ENCODE measurements at regions not wholly inside any gene's neighbourhood (a gene's known extent, or its start where the extent isn't known, plus 50 kb on each side); places are given as distances from the start of the nearest gene placed in this dataset.

DNA sequence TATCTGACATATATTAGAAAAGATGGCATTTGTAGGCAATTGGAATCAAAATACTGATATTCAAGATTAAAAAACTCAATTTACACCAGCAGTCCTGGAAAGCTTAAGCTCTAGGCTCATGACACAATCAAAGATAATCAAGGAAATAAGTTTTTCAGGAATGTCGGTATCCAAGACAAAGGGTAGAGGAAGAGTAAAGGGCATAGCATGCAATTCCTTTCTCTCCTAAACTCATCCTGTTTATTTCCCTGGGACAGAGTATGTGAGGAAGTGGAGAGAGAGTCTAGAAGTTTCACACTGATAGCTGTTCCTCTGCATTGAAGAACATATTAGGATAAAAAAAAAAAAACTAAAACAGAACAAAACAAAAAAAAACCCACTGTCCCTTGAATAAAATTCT lies 2452.1 kb downstream of the PCDH9 start:
- H3K36me3 Mint-ChIP-seq = no peaks in the 10 kb centered on the region
- ATAC-seq (ENCODE audit: low read depth) = no peak
- no peaks in the 10 kb centered on the region for H3K27me3 Mint-ChIP-seq
- no peak overlapping the region for H3K4me3 Mint-ChIP-seq
- peaks cover 6% of the 10 kb centered on the region for H3K9me3 Mint-ChIP-seq
- no peak for DNase-seq (ENCODE audit: low spot score in 2 of 2)
- no peak overlapping the region for H3K27ac Mint-ChIP-seq
- H3K4me1 Mint-ChIP-seq = no peaks in the 10 kb centered on the region

DNA sequence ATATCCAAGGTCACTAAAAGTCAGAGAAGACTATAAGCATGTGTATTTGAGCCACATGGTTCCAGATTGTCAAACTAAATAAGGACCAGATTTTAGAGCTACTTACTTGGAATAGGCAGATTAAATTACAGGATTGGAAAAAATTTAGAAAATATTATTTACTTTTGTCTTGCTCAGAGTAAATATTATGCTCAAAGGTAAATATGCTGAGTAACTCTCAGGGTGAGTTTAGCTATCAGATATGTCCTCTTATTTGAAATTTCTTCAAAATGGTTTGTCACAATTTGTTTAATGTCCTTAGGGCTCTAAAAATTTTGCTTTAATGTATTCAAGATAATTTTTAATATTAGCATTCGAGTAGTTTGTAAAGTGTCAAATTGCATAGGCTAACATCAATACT lies 2455.2 kb downstream of the PCDH9 start:
- DNase-seq (ENCODE audit: low spot score in 2 of 2) (no peak), ATAC-seq (ENCODE audit: low read depth) (no peak)
- H3K36me3 Mint-ChIP-seq = no peaks in the 10 kb centered on the region
- H3K27ac Mint-ChIP-seq = no peak overlapping the region
- H3K4me3 Mint-ChIP-seq = no peak overlapping the region
- H3K27me3 Mint-ChIP-seq = no peaks in the 10 kb centered on the region
- H3K4me1 Mint-ChIP-seq = no peaks in the 10 kb centered on the region
- peaks cover 6% of the 10 kb centered on the region for H3K9me3 Mint-ChIP-seq

DNA sequence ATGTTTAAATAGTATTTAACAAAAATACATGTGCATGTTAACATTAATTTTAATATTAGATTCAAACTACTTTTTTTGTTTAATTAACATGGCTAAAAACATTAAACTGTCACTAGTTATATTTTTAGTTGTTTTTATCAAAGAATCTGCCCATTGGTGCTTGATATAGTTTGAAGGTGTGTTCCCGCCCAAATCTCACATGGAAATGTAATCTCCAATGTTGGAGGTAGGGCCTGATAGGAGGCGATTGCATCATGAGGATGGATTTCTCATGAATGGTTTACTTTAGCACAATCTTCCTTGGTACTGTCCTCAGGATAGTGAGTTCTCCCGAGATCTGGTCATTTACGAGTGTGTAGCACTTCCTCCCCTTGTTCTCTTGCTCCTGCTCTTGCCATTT lies 2459.4 kb downstream of the PCDH9 start:
- peaks cover 10% of the 10 kb centered on the region for H3K9me3 Mint-ChIP-seq
- H3K27ac Mint-ChIP-seq = no peak overlapping the region
- no peaks in the 10 kb centered on the region for H3K36me3 Mint-ChIP-seq
- H3K4me3 Mint-ChIP-seq = no peak overlapping the region
- H3K27me3 Mint-ChIP-seq = no peaks in the 10 kb centered on the region
- no peak for ATAC-seq (ENCODE audit: low read depth)
- no peaks in the 10 kb centered on the region for H3K4me1 Mint-ChIP-seq
- DNase-seq (ENCODE audit: low spot score in 2 of 2) = no peak

DNA sequence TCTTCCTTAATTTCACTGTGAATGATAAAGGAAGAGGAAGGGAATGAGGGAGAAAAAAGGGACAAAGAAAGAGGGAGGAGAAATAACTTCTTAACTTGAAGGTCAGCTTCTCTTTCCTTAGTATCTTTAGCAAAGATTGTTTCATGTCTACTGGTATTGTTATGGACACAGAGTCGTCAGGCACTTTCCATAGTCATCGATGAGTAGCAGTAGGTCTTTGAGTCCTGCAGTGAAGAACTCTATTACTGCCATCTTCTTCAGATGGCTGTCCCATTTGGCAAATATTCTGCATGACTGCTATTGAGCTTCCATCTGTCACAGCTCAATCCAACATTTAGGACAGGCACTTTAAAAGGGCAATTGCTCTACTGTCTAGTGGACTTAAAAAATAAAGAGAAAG lies 2463.1 kb downstream of the PCDH9 start:
- H3K4me3 Mint-ChIP-seq = no peak overlapping the region
- H3K4me1 Mint-ChIP-seq = no peaks in the 10 kb centered on the region
- no peaks in the 10 kb centered on the region for H3K36me3 Mint-ChIP-seq
- H3K9me3 Mint-ChIP-seq = peaks cover 11% of the 10 kb centered on the region
- no peaks in the 10 kb centered on the region for H3K27me3 Mint-ChIP-seq
- ATAC-seq (ENCODE audit: low read depth) = no peak
- H3K27ac Mint-ChIP-seq = no peak overlapping the region
- no peak for DNase-seq (ENCODE audit: low spot score in 2 of 2)

DNA sequence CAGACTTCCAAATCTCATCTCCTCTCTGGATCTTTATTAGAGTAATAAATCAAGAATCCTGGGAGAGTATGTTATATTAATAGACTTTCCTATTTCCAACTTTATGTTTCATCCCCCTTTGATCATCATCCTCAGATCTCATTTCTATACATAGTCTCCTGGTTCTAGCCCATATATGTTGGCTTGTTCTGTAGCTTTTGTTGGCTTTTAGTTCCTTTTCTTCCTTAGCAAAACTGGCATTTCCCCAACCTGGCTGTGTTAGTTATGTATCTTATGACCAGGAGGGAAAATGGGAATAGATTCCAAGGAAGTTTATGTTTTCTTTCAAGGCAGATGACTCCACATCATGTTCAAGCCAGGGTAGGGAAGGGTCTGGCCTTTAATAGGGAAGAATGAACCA lies 2464.5 kb downstream of the PCDH9 start:
- no peak overlapping the region for H3K4me3 Mint-ChIP-seq
- no peaks in the 10 kb centered on the region for H3K4me1 Mint-ChIP-seq
- ATAC-seq (ENCODE audit: low read depth) (no peak), DNase-seq (ENCODE audit: low spot score in 2 of 2) (no peak)
- H3K36me3 Mint-ChIP-seq = no peaks in the 10 kb centered on the region
- H3K27ac Mint-ChIP-seq = no peak overlapping the region
- peaks cover 11% of the 10 kb centered on the region for H3K9me3 Mint-ChIP-seq
- no peaks in the 10 kb centered on the region for H3K27me3 Mint-ChIP-seq

DNA sequence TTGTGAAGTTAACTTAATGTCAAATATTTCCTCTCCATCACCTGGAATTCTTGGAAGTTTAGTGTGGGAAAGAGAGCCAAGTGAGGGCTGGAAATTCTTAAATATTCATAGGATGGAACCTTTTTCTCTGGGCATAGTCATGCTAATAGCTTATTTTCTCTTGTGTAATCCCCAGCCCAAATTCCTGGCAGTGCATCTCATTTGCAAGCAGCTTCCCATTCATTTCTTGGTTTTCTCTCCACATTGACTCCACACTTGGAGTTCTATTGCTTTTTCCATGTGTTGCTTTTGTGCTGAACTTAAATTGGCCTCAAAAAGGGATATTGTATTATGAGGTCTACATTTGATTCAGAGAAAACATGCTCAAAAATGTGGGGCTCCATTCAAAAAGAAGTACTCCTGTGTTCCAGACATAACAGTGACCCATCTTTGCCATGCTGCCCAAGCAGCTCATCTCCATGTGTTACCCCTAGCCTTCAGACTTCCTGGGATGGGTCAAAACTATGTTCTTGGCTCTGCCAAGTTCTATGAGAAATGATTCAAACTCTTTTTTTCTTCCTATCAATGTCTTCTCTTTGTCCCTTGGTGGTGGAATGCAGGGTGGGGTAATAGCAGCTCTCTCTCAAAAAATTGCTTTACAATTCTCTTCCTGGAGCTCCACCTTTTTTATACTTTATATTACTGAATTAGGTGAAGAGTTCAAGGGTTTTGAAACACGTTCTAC lies 2471.5 kb downstream of the PCDH9 start:
- Mint-ChIP-seq H3K36me3 (no peaks in the 10 kb centered on the region), H3K4me3 (no peak overlapping the region), H3K4me1 (no peaks in the 10 kb centered on the region), H3K27me3 (no peaks in the 10 kb centered on the region), H3K27ac (no peak overlapping the region), H3K9me3 (peaks cover 7% of the 10 kb centered on the region)
- DNase-seq (ENCODE audit: low spot score in 2 of 2) (no peak), ATAC-seq (ENCODE audit: low read depth) (no peak)

DNA sequence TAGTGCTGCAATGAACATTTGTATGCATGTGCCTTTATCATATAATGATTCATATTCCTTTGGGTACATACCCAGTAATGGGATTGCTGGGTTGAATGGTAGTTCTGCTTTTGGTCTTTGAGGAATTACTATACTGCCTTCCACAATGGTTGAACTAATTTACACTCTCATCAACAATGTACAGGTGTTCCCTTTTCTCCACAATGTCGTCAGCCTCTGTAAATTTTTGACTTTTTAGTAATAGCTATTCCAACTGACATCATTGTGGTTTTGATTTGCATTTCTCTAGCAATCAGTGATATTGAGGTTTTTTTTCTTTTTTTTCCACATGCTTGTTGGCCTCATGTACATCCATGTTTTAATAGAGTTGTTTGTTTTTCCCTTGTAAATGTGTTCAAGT lies 2473.5 kb downstream of the PCDH9 start:
- Mint-ChIP-seq H3K36me3 (no peaks in the 10 kb centered on the region), H3K9me3 (peaks cover 5% of the 10 kb centered on the region), H3K4me3 (no peak overlapping the region), H3K4me1 (no peaks in the 10 kb centered on the region), H3K27me3 (no peaks in the 10 kb centered on the region), H3K27ac (no peak overlapping the region)
- ATAC-seq (ENCODE audit: low read depth) = no peak
- no peak for DNase-seq (ENCODE audit: low spot score in 2 of 2)

DNA sequence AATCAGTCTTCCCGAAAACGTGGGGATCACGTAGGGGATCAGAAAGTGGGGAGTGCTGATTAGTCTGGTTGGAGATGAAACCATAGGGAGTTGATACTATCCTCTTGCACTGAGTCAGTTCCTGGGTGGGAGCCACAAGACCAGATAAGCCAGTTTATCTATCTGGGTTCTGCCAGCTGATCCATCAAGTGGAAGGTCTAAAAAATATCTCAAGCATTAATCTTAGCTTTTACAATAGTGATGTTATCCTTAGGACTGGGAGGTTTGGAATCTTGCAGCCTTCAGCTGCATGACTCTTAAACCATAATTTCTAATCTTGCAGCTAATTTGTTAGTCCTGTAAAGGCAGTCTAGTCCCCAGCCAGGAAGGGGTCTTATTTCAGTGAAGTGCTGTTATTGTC lies 2474.2 kb downstream of the PCDH9 start:
- H3K4me1 Mint-ChIP-seq = no peaks in the 10 kb centered on the region
- ATAC-seq (ENCODE audit: low read depth) = no peak
- H3K4me3 Mint-ChIP-seq = no peak overlapping the region
- peaks cover 5% of the 10 kb centered on the region for H3K9me3 Mint-ChIP-seq
- H3K36me3 Mint-ChIP-seq = no peaks in the 10 kb centered on the region
- H3K27me3 Mint-ChIP-seq = no peaks in the 10 kb centered on the region
- no peak for DNase-seq (ENCODE audit: low spot score in 2 of 2)
- no peak overlapping the region for H3K27ac Mint-ChIP-seq

DNA sequence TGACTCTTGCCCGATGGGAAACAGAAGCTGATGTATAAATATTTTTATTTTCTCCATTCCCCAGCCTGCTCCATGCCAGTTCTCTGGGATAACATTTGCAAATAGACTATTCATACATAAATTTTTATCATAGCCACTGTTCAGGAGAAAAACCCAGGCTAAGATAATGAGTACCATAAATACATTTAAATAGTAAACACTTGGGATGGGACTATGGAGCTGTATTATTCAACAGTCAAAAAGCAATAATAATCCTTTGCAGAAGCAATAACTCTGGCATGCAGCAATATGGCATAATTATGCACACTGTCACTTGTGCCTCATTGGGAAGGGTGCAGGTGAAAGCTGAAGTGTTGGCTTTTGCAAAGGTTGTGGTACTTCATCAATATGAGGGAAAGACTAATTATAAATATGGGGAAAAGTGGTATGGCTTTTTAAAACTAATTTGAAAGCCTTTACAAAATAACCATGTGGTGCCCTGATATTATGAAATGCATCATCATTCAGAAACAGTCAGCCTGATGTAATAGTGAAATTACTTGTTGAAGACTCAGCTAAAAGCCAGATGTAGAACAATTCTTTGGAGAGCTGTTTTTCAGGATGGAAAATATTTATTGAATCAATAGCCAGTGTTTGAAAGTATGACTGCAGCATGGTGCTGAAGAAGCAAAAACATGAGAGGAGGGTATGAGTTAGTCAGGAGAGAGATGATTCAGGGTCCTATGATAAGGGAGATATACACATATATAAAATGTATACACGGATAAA lies 2476.7 kb downstream of the PCDH9 start:
- Mint-ChIP-seq H3K36me3 (no peaks in the 10 kb centered on the region), H3K9me3 (peaks cover 3% of the 10 kb centered on the region), H3K27me3 (no peaks in the 10 kb centered on the region), H3K4me1 (no peaks in the 10 kb centered on the region), H3K4me3 (no peak overlapping the region), H3K27ac (no peak overlapping the region)
- ATAC-seq (ENCODE audit: low read depth) (no peak), DNase-seq (ENCODE audit: low spot score in 2 of 2) (no peak)

DNA sequence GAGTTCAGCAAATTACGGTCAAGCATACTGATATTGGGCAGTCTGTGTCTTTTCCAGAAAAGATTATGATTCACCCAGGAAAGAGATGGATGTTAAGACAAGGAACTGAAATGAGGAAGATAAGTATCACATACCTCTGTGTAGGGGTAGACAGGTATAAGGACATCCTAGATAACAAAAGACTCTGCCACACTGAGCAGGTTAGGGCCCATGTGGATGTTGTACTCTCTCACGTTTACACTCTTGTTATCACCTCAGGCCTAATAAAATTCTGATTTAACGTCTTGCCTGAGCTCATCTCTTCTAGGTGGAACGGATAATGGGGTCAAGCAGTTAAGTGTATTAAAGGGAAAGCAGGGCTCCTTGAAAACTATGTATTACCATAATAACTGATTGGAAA lies 2480.8 kb downstream of the PCDH9 start:
- Mint-ChIP-seq H3K27ac (no peak overlapping the region), H3K27me3 (no peaks in the 10 kb centered on the region), H3K4me3 (no peak overlapping the region), H3K9me3 (peaks cover 2% of the 10 kb centered on the region), H3K36me3 (no peaks in the 10 kb centered on the region), H3K4me1 (no peaks in the 10 kb centered on the region)
- ATAC-seq (ENCODE audit: low read depth) = no peak
- DNase-seq (ENCODE audit: low spot score in 2 of 2) = no peak

DNA sequence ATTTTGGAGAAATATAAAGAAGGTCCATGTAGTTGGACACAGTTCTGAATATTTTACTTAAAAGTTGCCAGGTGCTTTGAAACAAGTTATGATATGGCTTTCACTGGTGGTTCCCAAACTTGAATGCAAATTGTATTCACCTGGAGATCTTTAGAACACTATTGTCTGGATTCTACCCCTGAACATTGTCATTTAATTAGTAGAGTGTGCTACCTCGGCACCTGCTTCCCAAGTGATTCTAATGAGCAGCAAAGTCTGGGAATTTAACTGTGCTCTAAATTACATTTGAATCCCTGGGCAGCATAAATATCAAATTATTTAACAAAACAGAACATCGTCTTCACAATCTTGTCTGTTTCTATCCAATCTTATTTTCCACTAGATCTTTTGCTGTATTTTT lies 2483.3 kb downstream of the PCDH9 start:
- no peaks in the 10 kb centered on the region for H3K36me3 Mint-ChIP-seq
- H3K4me1 Mint-ChIP-seq = no peaks in the 10 kb centered on the region

DNA sequence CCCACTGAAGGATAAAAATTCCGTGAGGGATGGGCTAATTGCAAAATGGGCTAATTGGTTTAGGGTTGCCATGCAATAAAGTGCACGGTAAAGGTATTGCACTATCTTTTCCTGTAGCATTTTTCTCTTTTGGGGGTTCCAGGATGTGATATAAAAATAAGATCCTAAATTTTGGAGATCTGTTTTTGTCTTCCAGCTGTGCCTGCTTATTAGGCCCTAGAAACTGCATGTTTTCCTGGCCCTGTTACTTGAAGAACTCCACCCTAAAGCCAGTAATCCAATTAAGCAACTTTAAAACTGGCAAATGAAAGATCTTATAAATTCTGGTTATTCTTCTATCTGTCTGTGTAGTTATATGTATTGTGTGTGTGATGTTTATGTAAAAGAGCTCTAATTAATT lies 2489.6 kb downstream of the PCDH9 start:
- no peak for DNase-seq (ENCODE audit: low spot score in 2 of 2)
- H3K9me3 Mint-ChIP-seq = peaks cover 8% of the 10 kb centered on the region
- no peak for ATAC-seq (ENCODE audit: low read depth)
- H3K27me3 Mint-ChIP-seq = no peaks in the 10 kb centered on the region
- H3K4me3 Mint-ChIP-seq = no peak overlapping the region
- no peaks in the 10 kb centered on the region for H3K36me3 Mint-ChIP-seq
- H3K27ac Mint-ChIP-seq = no peak overlapping the region
- H3K4me1 Mint-ChIP-seq = no peaks in the 10 kb centered on the region

More for the DNA sequence above, 2483.3 kb downstream of the PCDH9 start:
- no peak for ATAC-seq (ENCODE audit: low read depth)
- H3K27ac Mint-ChIP-seq = no peak overlapping the region
- no peak for DNase-seq (ENCODE audit: low spot score in 2 of 2)
- H3K27me3 Mint-ChIP-seq = no peaks in the 10 kb centered on the region
- no peak overlapping the region for H3K4me3 Mint-ChIP-seq
- peaks cover 4% of the 10 kb centered on the region for H3K9me3 Mint-ChIP-seq

DNA sequence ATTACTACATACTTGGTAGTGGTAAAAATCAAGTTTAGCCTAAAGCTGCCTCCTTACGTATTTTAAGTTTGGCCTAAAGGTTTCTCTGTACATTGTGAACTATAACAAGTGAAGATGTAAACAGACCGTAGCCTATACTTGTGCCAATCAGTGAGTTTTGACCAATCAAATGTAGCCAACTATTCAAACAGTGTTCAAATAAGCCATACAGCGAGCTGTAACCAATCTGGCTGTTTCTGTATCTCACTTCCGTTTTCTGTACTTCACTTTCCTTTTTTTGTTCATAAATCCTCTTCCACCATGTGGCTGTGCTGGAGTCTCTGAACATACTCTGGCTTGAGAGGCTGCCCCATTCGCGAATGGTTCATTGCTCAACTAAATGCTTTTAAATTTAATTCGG lies 2504.6 kb downstream of the PCDH9 start:
- H3K27me3 Mint-ChIP-seq = no peaks in the 10 kb centered on the region
- H3K4me3 Mint-ChIP-seq = no peak overlapping the region
- no peak for ATAC-seq (ENCODE audit: low read depth)
- peaks cover 4% of the 10 kb centered on the region for H3K9me3 Mint-ChIP-seq
- H3K36me3 Mint-ChIP-seq = no peaks in the 10 kb centered on the region
- no peak overlapping the region for H3K27ac Mint-ChIP-seq
- no peaks in the 10 kb centered on the region for H3K4me1 Mint-ChIP-seq
- DNase-seq (ENCODE audit: low spot score in 2 of 2) = no peak

DNA sequence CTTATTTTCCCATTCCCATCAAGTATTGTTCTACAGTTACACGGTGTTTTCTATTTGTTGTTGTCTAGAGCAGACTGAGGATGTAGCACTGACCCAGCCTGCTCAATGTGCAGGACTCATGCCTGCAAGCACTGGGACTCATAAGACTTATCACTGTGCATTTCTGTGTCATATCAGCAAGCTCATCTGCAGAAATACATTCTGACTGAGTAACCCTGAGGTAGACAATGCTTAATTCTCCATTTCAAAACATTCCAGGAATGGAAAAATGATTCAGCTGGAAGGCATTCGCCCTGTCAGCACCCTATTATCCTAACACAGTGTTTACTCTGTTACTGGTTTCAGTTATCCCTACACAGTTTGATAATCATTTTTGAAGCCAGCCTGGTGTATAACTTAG lies 2506.4 kb downstream of the PCDH9 start:
- no peak for ATAC-seq (ENCODE audit: low read depth)
- H3K9me3 Mint-ChIP-seq = peaks cover 1% of the 10 kb centered on the region
- H3K4me3 Mint-ChIP-seq = no peak overlapping the region
- no peak for DNase-seq (ENCODE audit: low spot score in 2 of 2)
- H3K36me3 Mint-ChIP-seq = no peaks in the 10 kb centered on the region
- H3K4me1 Mint-ChIP-seq = no peaks in the 10 kb centered on the region
- H3K27me3 Mint-ChIP-seq = no peaks in the 10 kb centered on the region
- H3K27ac Mint-ChIP-seq = no peak overlapping the region

DNA sequence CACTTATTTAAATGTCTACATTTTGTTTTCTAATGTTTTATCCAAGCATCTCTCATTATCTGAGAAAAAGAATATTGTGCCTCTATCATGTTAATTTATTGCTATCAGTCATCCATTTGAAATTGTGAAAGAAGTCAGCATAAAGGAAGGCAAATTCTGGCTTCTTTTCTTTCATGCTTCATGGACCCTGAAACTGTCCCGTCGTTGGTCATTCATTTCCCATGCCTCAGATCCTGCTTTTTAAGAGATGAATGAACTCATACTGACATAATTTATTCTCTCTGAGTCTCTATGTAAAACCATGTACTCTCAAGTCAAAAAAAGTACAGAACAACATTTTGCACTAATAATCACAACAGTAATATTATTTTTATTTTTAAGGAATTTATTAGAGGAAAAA lies 2512.0 kb downstream of the PCDH9 start:
- no peak overlapping the region for H3K27ac Mint-ChIP-seq
- H3K4me1 Mint-ChIP-seq = no peaks in the 10 kb centered on the region
- H3K9me3 Mint-ChIP-seq = peaks cover 1% of the 10 kb centered on the region
- DNase-seq (ENCODE audit: low spot score in 2 of 2) (no peak), ATAC-seq (ENCODE audit: low read depth) (no peak)
- no peaks in the 10 kb centered on the region for H3K36me3 Mint-ChIP-seq
- no peak overlapping the region for H3K4me3 Mint-ChIP-seq
- H3K27me3 Mint-ChIP-seq = no peaks in the 10 kb centered on the region

Measured in memory B cell (primary cell).